ENCODE measurements at regions not wholly inside any gene's neighbourhood (a gene's known extent, or its start where the extent isn't known, plus 50 kb on each side); places are given as distances from the start of the nearest gene placed in this dataset.

- DNase-seq (ENCODE audit: low spot score) = no peak
These were observed 172.6 kb upstream of the CADM1 start for GRCh38 chr11:115676768-115677167.

- DNase-seq (ENCODE audit: low spot score) = no peak
These were observed 172.0 kb upstream of the CADM1 start for GRCh38 chr11:115676206-115676605.

- no peak for DNase-seq (ENCODE audit: low spot score)
These were observed 170.8 kb upstream of the CADM1 start for GRCh38 chr11:115674937-115675544.

- DNase-seq (ENCODE audit: low spot score) = no peak
These were observed 170.1 kb upstream of the CADM1 start for GRCh38 chr11:115674176-115674936.

- no peak for DNase-seq (ENCODE audit: low spot score)
These were observed 169.5 kb upstream of the CADM1 start for GRCh38 chr11:115673720-115674119.

GRCh38 chr11:115672999-115673411 lies 168.8 kb upstream of the CADM1 start:
- no peak for DNase-seq (ENCODE audit: low spot score)

GRCh38 chr11:115672412-115672811 lies 168.2 kb upstream of the CADM1 start:
- DNase-seq (ENCODE audit: low spot score) = no peak

GRCh38 chr11:115670538-115671205 lies 166.5 kb upstream of the CADM1 start:
- DNase-seq (ENCODE audit: low spot score) = no peak

- no peak for DNase-seq (ENCODE audit: low spot score)
These were observed 161.7 kb upstream of the CADM1 start for GRCh38 chr11:115665958-115666357.

- DNase-seq (ENCODE audit: low spot score) = no peak
These were observed 161.1 kb upstream of the CADM1 start for GRCh38 chr11:115665175-115665821.

GRCh38 chr11:115664313-115664712 lies 160.1 kb upstream of the CADM1 start:
- DNase-seq (ENCODE audit: low spot score) = no peak

GRCh38 chr11:115663790-115664189 lies 159.6 kb upstream of the CADM1 start:
- no peak for DNase-seq (ENCODE audit: low spot score)

GRCh38 chr11:115660030-115660805 lies 156.0 kb upstream of the CADM1 start:
- no peak for DNase-seq (ENCODE audit: low spot score)

GRCh38 chr11:115659061-115659963 lies 155.1 kb upstream of the CADM1 start:
- DNase-seq (ENCODE audit: low spot score) = no peak

GRCh38 chr11:115657586-115657985 lies 153.4 kb upstream of the CADM1 start:
- DNase-seq (ENCODE audit: low spot score) = no peak

GRCh38 chr11:115656669-115657068 lies 152.5 kb upstream of the CADM1 start:
- DNase-seq (ENCODE audit: low spot score) = peak; percentile 34

GRCh38 chr11:115656041-115656440 lies 151.8 kb upstream of the CADM1 start:
- DNase-seq (ENCODE audit: low spot score) = no peak

- DNase-seq (ENCODE audit: low spot score) = no peak
These were observed 150.6 kb upstream of the CADM1 start for GRCh38 chr11:115654792-115655191.

- peak; percentile 13 for DNase-seq (ENCODE audit: low spot score)
These were observed 149.7 kb upstream of the CADM1 start for GRCh38 chr11:115653926-115654325.

GRCh38 chr11:115653076-115653475 lies 148.9 kb upstream of the CADM1 start:
- no peak for DNase-seq (ENCODE audit: low spot score)

Measured in HT-29 (cell line).